SK-N-SH (cell line): ENCODE measurements at regions not wholly inside any gene's neighbourhood (a gene's known extent, or its start where the extent isn't known, plus 50 kb on each side); places are given as distances from the start of the nearest gene placed in this dataset.

Source experiments
- EP300 ChIP-seq, 2 experiments: IDR thresholded peaks; 2 replicates each; pipeline versions ENCODE4 v1.4.0 to v1.6.1; 2012; ENCODE audit warnings: borderline replicate concordance in 1 of 2, low read depth in 1 of 2, low read length in 1 of 2
- FOXJ3 ChIP-seq: sonication (generic); formaldehyde crosslinking; IDR thresholded peaks from 2 replicates; pipeline ENCODE4 v1.5.1; 2020; ENCODE audit warnings: mild to moderate bottlenecking, missing genetic modification reagents
- JUND ChIP-seq: IDR thresholded peaks from 2 replicates; pipeline ENCODE4 v1.4.0; 2012
- POLR2AphosphoS5 ChIP-seq: IDR thresholded peaks from 2 replicates; pipeline ENCODE4 v1.6.1; 2012; ENCODE audit warnings: low read depth, low read length
- RAD21 ChIP-seq: IDR thresholded peaks from 2 replicates; pipeline ENCODE4 v1.6.1; 2012; ENCODE audit warnings: mild to moderate bottlenecking, low read length
- RFX5 ChIP-seq: IDR thresholded peaks from 2 replicates; pipeline ENCODE4 v1.6.1; 2012; ENCODE audit warnings: mild to moderate bottlenecking, improper control_type of control experiment, low read length
- TCF12 ChIP-seq: IDR thresholded peaks from 2 replicates; pipeline ENCODE4 v1.4.0; 2012
- TF ChIP-seq, protein P1 (sequence below): fragments of 200-600 bp; sonication (generic); IDR thresholded peaks from 2 replicates; pipeline ENCODE4 v1.6.1; 2017; ENCODE audit warnings: antibody characterized with exemption, mild to moderate bottlenecking, moderate library complexity
- TF ChIP-seq, protein P2 (sequence below): IDR thresholded peaks from 2 replicates; pipeline ENCODE4 v1.4.0; 2012; ENCODE audit warnings: low read depth, borderline replicate concordance
- TF ChIP-seq, protein P3 (sequence below): IDR thresholded peaks from 2 replicates; pipeline ENCODE4; 2012
- TF ChIP-seq, protein P4 (sequence below): IDR thresholded peaks from 2 replicates; pipeline ENCODE4 v1.4.0; 2012; ENCODE audit warnings: low read depth, borderline replicate concordance

DNA sequence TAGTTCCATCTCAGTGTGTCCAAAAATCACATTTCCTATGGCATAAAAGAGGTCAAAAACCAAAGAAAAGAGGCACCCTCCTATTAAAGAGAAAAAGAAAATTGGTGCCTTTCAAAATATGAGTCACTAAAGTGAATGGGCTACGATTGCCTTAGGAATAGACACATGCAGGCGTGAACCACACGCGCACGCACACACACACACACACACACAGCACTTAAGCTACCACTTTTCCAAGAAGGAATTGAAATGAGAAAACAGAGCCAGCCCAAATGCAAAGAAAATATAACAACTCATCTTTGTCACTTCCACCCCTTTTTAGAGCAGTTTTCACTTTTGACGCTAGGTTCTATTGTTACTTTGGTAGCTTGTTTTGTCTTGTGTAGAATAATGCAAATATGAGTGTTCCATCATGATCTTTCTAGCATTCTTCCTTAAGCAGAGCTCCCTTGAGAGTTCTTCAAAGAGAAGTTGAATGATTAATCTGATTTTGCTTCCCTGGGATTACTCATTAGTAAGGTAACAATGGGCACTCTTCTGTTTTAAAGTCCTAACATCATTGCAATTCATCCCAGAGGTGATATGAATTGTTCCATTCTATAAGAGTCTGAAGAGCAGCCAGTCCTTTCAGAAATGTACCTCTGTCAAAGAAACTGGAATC lies 239.2 kb upstream of the GNPDA2 start:
- TF ChIP-seq, protein P1, sequence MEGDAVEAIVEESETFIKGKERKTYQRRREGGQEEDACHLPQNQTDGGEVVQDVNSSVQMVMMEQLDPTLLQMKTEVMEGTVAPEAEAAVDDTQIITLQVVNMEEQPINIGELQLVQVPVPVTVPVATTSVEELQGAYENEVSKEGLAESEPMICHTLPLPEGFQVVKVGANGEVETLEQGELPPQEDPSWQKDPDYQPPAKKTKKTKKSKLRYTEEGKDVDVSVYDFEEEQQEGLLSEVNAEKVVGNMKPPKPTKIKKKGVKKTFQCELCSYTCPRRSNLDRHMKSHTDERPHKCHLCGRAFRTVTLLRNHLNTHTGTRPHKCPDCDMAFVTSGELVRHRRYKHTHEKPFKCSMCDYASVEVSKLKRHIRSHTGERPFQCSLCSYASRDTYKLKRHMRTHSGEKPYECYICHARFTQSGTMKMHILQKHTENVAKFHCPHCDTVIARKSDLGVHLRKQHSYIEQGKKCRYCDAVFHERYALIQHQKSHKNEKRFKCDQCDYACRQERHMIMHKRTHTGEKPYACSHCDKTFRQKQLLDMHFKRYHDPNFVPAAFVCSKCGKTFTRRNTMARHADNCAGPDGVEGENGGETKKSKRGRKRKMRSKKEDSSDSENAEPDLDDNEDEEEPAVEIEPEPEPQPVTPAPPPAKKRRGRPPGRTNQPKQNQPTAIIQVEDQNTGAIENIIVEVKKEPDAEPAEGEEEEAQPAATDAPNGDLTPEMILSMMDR, result no peak
- TF ChIP-seq RFX5 (no peak), RAD21 (no peak), TCF12 (no peak), POLR2AphosphoS5 (no peak), EP300 (IDR thresholded peaks at IDR 0.05; ENCODE audit: borderline replicate concordance in 1 of 2, low read depth in 1 of 2, low read length in 1 of 2) (no peak), FOXJ3 (no peak), JUND (no peak)
- TF ChIP-seq, protein P2, sequence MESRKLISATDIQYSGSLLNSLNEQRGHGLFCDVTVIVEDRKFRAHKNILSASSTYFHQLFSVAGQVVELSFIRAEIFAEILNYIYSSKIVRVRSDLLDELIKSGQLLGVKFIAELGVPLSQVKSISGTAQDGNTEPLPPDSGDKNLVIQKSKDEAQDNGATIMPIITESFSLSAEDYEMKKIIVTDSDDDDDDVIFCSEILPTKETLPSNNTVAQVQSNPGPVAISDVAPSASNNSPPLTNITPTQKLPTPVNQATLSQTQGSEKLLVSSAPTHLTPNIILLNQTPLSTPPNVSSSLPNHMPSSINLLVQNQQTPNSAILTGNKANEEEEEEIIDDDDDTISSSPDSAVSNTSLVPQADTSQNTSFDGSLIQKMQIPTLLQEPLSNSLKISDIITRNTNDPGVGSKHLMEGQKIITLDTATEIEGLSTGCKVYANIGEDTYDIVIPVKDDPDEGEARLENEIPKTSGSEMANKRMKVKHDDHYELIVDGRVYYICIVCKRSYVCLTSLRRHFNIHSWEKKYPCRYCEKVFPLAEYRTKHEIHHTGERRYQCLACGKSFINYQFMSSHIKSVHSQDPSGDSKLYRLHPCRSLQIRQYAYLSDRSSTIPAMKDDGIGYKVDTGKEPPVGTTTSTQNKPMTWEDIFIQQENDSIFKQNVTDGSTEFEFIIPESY, result no peak
- TF ChIP-seq, protein P3, sequence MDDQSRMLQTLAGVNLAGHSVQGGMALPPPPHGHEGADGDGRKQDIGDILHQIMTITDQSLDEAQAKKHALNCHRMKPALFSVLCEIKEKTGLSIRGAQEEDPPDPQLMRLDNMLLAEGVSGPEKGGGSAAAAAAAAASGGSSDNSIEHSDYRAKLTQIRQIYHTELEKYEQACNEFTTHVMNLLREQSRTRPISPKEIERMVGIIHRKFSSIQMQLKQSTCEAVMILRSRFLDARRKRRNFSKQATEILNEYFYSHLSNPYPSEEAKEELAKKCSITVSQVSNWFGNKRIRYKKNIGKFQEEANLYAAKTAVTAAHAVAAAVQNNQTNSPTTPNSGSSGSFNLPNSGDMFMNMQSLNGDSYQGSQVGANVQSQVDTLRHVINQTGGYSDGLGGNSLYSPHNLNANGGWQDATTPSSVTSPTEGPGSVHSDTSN, result no peak
- TF ChIP-seq, protein P4, sequence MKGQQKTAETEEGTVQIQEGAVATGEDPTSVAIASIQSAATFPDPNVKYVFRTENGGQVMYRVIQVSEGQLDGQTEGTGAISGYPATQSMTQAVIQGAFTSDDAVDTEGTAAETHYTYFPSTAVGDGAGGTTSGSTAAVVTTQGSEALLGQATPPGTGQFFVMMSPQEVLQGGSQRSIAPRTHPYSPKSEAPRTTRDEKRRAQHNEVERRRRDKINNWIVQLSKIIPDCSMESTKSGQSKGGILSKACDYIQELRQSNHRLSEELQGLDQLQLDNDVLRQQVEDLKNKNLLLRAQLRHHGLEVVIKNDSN, result no peak
